HUES48 (cell line): ENCODE measurements at regions not wholly inside any gene's neighbourhood (a gene's known extent, or its start where the extent isn't known, plus 50 kb on each side); places are given as distances from the start of the nearest gene placed in this dataset.
"Not testable (repeated sequence)": the region's sequence is repeated elsewhere in the genome, so short reads cannot be mapped to it uniquely, and the experiment has no call there.

ENCODE experiments used
- H3K27ac ChIP-seq: one replicate; pipeline ENCODE4 v1.7.0; 2013; ENCODE audit warnings: low read depth, low read length, inconsistent platforms
- H3K27me3 ChIP-seq: 2 replicates; pipeline ENCODE4 v1.6.1; 2013; ENCODE audit warnings: mild to moderate bottlenecking, low read length; ENCODE audit not compliant: control insufficient read depth, insufficient read depth
- H3K36me3 ChIP-seq: 2 replicates; pipeline ENCODE4 v1.6.1; 2013; ENCODE audit warnings: low read length; ENCODE audit not compliant: control insufficient read depth, insufficient read depth
- H3K4me1 ChIP-seq: 2 replicates; pipeline ENCODE4 v1.6.1; 2013; ENCODE audit warnings: mild to moderate bottlenecking, low read length; ENCODE audit not compliant: control insufficient read depth, insufficient read depth
- H3K4me3 ChIP-seq: 2 replicates; pipeline ENCODE4 v1.5.1; 2013; ENCODE audit warnings: mild to moderate bottlenecking, low read depth, low read length
- H3K9ac ChIP-seq: 2 replicates; pipeline ENCODE4 v1.6.1; 2013; ENCODE audit warnings: mild to moderate bottlenecking, low read depth, low read length, moderate library complexity
- H3K9me3 ChIP-seq: 2 replicates; pipeline ENCODE4 v1.6.1; 2013; ENCODE audit warnings: low read length; ENCODE audit not compliant: control insufficient read depth, insufficient read depth

DNA sequence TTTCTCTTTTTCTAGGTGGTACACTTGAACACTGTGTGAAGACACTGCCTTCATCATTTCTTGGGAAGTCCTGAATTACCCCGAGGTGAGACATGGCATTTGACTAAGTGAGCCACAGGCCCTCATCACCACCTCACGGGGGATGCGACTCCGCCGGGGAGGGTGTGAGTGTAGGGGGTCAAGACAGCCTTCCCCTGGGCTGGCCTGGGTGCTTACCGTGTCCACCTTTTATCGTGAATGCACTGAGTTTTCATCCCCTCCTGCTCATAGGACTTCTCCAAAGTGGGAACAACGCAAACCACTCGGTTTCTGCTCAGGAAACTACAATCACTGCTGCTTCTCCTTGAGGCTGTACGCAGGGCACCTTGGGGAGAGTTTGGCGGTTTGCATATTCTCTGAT lies 176.9 kb downstream of the SH2D4B start:
- no peak overlapping the region for H3K9ac ChIP-seq
- H3K27me3 ChIP-seq: no peaks in the 10 kb centered on the region
- H3K9me3 ChIP-seq: no peaks in the 10 kb centered on the region
- no peak overlapping the region for H3K4me3 ChIP-seq
- H3K27ac ChIP-seq: no peak overlapping the region
- no peaks in the 10 kb centered on the region for H3K4me1 ChIP-seq
- no peaks in the 10 kb centered on the region for H3K36me3 ChIP-seq

DNA sequence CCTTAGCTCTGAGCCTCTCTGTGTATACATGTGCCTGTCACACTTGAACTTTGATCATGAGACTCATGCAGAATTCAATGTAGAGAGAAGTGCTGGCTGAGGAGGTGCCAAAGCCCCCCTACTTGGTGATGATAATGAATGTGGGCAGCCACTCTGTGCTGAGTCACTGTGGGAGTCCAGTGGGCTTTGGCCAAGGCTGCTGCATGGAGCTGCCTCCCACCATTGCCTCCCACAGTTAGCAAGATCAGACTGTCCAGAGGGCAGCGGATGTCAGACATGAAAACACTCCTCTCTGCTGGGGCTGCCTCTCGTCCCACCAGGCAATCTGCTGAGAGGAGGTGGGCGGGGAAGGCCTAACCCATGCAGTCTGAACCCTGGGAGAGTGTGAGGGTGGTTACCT lies 180.3 kb downstream of the SH2D4B start:
- H3K27ac ChIP-seq: no peak overlapping the region
- peaks cover 3% of the 10 kb centered on the region; the same call in 1 of the 2 replicates for H3K9me3 ChIP-seq
- no peaks in the 10 kb centered on the region for H3K27me3 ChIP-seq
- no peak overlapping the region for H3K9ac ChIP-seq
- H3K4me1 ChIP-seq: no peaks in the 10 kb centered on the region
- H3K36me3 ChIP-seq: no peaks in the 10 kb centered on the region
- H3K4me3 ChIP-seq: no peak overlapping the region

DNA sequence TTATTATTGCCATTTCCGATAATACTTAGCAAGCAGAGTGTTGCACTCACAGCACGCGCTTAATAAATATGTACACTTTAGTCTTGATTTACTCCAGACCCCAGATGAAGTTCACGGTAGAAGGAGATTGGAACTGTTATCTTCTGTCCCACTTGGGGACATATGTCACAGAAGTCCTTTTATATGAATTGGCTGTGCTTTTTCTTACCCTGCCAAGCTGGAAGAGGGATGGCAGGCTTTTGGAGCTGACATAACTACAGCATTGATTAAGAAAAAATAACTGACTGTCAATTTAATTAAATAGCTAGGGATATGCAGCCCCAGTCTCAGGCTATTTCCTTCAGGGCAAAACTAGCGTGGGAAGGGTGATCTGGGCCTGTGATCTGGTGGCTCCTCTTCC lies 182.2 kb downstream of the SH2D4B start:
- no peaks in the 10 kb centered on the region for H3K27me3 ChIP-seq
- H3K9me3 ChIP-seq: peaks cover 3% of the 10 kb centered on the region; the same call in 1 of the 2 replicates
- H3K4me3 ChIP-seq: no peak overlapping the region
- H3K9ac ChIP-seq: no peak overlapping the region
- no peaks in the 10 kb centered on the region for H3K4me1 ChIP-seq
- H3K36me3 ChIP-seq: no peaks in the 10 kb centered on the region
- no peak overlapping the region for H3K27ac ChIP-seq

DNA sequence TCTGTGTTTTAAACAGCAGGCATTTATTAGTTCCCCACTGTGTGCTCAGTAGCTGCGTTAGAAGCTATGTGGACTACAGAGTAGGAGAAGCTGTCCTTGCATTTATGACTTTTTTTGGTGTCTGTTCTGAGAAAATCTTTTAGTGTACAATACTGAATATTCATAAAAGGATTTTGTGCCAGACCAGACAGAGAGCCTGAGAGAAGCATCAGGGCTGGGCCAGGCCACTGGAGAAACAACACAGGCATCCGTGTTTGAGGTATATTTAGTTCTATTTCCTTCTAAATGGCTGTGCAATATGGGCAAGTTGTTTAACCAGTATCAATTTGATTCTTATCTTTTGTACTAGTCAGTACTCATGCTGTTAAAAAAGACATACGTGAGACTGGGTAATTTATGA lies 182.8 kb downstream of the SH2D4B start:
- Histone ChIP-seq H3K9ac (no peak overlapping the region), H3K9me3 (peaks cover 3% of the 10 kb centered on the region; the same call in 1 of the 2 replicates), H3K27me3 (no peaks in the 10 kb centered on the region), H3K27ac (no peak overlapping the region), H3K36me3 (no peaks in the 10 kb centered on the region), H3K4me3 (no peak overlapping the region), H3K4me1 (no peaks in the 10 kb centered on the region)

DNA sequence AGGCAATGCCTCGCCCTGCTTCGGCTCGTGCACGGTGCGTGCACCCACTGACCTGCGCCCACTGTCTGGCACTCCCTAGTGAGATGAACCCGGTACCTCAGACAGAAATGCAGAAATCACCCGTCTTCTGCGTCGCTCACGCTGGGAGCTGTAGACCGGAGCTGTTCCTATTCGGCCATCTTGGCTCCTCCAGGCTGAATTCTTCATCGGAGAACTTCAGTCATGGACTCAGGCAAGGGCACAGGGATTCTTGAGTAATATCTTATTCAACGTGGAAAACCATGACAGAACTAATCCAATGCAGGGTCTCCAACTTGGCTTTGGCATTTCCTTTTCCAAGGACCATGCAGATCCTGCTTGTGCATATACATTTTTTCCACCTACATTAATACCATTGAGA lies 190.7 kb downstream of the SH2D4B start:
- H3K27me3 ChIP-seq, H3K9me3 ChIP-seq, H3K9ac ChIP-seq, H3K27ac ChIP-seq, H3K4me3 ChIP-seq, H3K4me1 ChIP-seq, H3K36me3 ChIP-seq: not testable (repeated sequence)

DNA sequence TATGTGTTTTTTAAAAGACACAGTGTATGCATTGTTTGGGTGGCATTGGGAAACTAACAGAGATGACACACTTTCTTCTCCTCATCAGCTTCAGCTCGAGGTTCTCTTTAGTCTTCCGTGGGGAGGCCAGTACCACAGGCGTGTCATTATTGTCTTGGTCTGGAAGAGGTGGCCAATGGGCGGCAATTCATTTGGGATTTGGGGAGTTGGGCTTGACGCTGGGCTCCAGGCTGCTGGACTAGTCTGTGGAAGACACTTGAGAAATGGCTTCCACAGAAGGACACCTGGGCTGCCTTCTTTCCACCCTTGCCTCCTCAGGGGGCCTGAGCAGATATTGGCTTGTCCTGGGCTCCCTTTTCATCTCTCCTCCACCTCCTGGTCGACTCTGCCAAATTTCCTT lies 192.2 kb downstream of the SH2D4B start:
- H3K27ac ChIP-seq: no peak overlapping the region
- H3K27me3 ChIP-seq: no peaks in the 10 kb centered on the region
- no peak overlapping the region for H3K9ac ChIP-seq
- H3K9me3 ChIP-seq: no peaks in the 10 kb centered on the region
- H3K36me3 ChIP-seq: no peaks in the 10 kb centered on the region
- H3K4me3 ChIP-seq: no peak overlapping the region
- H3K4me1 ChIP-seq: no peaks in the 10 kb centered on the region

DNA sequence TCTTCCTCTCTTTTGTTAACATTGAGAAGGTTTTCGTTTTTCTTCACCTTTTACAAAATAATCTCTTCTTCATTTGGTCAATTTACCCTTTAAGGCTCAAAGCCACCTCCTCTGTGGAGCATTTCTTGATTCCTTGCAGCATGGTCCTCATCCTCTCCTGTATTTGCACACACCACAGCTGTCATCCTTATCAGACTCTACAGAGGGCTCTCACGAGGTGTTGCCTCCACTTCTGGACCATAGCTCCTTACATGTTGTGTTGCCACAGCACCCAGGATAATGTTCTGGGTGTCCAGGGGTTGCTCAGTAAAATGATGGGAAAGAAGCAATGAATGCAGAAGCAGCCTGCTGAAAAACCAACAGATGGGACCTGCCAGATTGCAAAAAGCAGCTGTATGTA lies 192.8 kb downstream of the SH2D4B start:
- no peaks in the 10 kb centered on the region for H3K36me3 ChIP-seq
- H3K4me1 ChIP-seq: no peaks in the 10 kb centered on the region; the same call in 1 of the 2 replicates
- no peak overlapping the region for H3K27ac ChIP-seq
- H3K27me3 ChIP-seq: no peaks in the 10 kb centered on the region
- no peaks in the 10 kb centered on the region for H3K9me3 ChIP-seq
- H3K9ac ChIP-seq: no peak overlapping the region
- H3K4me3 ChIP-seq: no peak overlapping the region

DNA sequence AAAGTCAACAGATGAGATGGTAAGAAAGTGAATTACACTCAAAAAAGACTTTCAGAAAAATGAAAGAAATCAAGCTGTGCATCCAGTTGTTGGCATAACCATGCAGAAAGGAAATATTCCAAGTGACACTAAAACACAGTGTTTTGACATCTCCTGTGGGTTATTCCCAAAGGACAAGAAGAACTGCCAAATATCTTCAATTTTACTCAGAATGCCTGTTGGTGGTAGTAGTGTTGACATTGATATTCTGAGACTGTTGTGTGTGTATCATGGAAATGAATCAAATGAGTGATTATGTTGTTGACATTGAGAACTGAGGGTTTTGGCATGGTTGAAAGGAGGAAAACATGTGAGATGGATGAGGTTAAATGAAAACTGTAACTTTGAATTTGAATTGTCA lies 196.9 kb downstream of the SH2D4B start:
- Histone ChIP-seq H3K9me3 (no peaks in the 10 kb centered on the region), H3K4me3 (no peak overlapping the region), H3K36me3 (no peaks in the 10 kb centered on the region), H3K9ac (no peak overlapping the region), H3K27me3 (no peaks in the 10 kb centered on the region), H3K4me1 (peaks cover 16% of the 10 kb centered on the region), H3K27ac (no peak overlapping the region)

DNA sequence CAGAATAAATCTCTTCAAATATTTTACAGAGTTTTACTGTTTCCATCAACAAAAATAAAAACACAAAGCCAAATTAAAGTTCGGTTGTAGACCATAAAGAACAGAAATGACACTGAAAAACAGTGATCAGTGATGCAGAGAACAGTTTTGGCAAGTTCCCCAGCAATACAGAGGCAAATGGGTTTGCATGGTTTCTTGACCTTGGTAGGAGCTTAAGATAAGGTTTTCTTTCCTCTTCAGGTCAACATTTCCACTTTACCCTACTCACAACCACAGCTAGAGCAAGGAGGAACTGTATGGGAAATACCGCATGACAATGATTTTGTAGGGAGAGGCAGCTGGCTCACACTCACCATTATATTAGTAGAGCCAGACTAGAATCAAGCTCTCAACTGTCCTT lies 199.5 kb downstream of the SH2D4B start:
- H3K36me3 ChIP-seq: no peaks in the 10 kb centered on the region
- no peaks in the 10 kb centered on the region for H3K9me3 ChIP-seq
- no peak overlapping the region for H3K4me3 ChIP-seq
- no peak overlapping the region for H3K9ac ChIP-seq
- no peaks in the 10 kb centered on the region for H3K27me3 ChIP-seq
- peak overlapping the region; percentile 75 for H3K27ac ChIP-seq
- H3K4me1 ChIP-seq: peaks cover 19% of the 10 kb centered on the region

DNA sequence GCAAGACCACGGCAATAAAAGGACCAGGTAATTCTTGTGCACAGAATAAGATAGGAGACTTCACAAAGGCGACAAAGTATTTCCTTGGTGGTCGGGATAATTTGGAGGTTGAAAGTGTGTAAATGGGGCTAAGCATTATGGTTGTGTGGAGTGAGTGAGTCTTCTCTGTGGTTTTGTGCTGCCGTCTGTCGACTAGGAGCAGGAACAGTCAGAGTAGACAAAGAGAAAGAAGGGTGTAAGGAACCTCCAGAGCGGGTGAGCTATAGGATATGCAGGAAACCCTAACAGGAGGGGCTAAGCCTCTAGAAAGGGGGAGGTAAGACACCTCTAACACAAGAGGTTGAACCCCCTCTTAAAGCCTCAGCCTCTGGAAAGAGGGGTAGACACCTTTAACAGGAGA lies 201.6 kb downstream of the SH2D4B start:
- Histone ChIP-seq H3K27me3 (no peaks in the 10 kb centered on the region), H3K4me1 (peaks cover 19% of the 10 kb centered on the region), H3K9me3 (no peaks in the 10 kb centered on the region), H3K36me3 (no peaks in the 10 kb centered on the region), H3K9ac (no peak overlapping the region), H3K27ac (peak overlapping the region; percentile 51), H3K4me3 (no peak overlapping the region)

DNA sequence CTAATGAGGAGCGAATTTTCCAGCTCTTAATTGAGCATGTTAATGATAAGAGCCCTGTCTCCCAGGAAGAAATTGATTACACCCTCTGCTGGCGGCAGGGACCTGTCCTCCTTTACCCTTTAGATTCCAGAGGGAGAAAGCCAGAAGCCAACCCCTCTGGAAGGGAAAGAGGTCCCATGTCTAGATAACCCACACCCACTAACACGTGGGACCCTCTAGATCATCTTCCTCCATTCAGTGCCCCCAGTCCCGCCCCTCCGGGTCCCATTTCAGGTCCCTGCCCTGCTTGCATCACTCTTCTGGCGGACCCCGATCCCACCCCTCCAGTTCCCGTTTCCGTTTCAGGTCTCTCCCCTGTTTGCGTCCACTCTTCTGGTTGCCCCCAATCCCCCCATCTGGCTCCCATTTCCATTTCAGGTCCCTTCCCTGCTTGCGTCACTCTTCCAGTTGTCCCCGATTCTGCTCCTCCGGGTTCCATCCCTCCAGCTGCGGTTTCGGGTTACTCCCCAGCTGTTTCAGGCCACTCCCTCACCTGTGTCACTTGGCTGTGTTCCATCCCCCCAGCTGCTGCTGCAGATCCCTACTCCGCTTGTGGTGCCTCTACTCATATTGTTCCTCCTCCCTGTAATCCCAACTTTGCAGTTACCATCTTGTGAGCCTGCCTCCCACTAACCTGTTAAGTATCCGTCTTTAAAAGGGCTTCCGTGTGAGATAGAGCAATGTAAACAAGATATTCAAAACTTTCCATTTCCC lies 202.4 kb downstream of the SH2D4B start:
- Histone ChIP-seq H3K4me3 (no peak overlapping the region), H3K9ac (no peak overlapping the region), H3K27ac (no peak overlapping the region), H3K4me1 (peaks cover 19% of the 10 kb centered on the region), H3K27me3 (no peaks in the 10 kb centered on the region), H3K9me3 (no peaks in the 10 kb centered on the region), H3K36me3 (no peaks in the 10 kb centered on the region)
